ENCODE measurements at regions not wholly inside any gene's neighbourhood (a gene's known extent, or its start where the extent isn't known, plus 50 kb on each side); places are given as distances from the start of the nearest gene placed in this dataset.

- TF ChIP-seq CTCF (IDR thresholded peaks at IDR 0.05), result no peak
- TF ChIP-seq POLR2A (IDR thresholded peaks at IDR 0.05), result no peak
- TF ChIP-seq EP300 (IDR thresholded peaks at IDR 0.05), result no peak
Observed at GRCh38 chr5:102627315-102627714, 127.8 kb upstream of the PAM start.
